HUDEP-2 (cell line): ENCODE measurements at regions not wholly inside any gene's neighbourhood (a gene's known extent, or its start where the extent isn't known, plus 50 kb on each side); places are given as distances from the start of the nearest gene placed in this dataset.
A peak's percentile ranks its signal among the peaks of the same experiment; 100 is the strongest.

ENCODE experiments used
- DNase-seq, 76 experiments: peaks; one replicate each; lab custom pipeline; 2025; ENCODE audit not compliant: unreplicated experiment in 76 of 76; lab: John Stamatoyannopoulos, UW

DNA sequence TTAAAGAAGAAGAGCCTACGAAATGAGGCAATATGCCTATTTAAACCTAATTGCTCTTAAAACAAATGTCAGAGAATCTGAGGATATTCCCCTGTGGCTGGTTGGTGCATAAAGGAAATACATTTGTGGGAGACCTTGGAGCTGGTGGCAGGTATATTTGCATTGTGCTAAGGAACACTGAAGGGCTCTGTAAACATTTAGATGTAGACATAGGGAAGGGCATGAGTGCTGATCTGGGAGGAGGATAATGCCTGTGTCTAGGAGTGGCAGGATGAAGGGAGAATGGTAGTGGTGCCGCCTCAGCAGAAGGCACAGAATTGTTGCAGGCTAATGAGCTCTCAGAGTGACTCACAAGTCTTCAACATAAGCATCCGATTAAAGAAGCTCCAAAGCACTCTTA is 85.8 kb downstream of the CD164 start:
- DNase-seq, result no peak

DNA sequence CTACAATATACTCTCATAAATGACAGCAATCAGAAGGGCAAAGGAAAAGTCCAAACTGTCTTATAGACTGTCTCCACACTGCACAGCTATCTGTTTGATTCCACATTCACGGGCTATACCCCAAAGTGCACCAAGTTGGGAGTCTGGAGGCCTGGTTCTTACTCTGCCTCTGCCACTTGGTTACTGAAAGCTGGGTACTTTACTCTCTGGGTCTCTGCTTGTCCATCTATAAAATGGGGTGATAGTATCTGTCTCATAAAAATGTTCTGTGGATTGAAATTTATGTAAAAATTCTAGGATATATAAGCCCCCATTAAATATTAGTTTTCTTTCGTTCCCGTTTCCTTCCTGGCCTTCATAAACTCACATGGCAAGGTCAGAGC is 86.5 kb downstream of the CD164 start:
- DNase-seq, result no peak

DNA sequence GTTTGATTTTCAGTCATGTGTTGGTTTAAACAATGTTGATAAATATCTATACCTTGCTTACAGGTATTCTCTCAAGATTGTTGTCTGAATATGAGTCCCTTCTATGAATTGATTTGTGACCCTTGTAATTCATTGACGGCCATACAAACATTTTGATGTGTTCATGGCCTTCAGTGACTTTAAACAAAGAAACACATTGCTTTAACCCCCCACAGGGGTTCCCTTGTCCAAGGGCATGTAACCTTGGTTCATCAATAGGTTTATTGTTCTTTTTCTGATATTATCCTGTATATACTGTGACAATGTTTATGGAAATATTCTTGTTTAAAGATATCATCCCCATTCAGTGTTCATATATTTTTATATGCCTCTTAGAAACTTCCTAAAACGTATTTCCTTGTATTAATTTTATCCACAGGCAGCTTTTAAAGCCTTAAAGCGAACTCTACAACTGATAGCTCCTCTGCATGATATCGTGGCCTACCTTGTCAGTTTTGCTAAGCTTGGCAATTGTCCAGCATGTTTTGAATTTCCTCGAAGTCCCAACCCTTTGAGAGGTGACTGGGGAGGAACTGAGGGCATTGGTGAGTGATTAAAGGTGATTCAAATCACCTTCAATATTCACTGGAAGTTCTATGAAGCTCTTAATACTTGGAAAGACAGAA is 87.0 kb downstream of the CD164 start:
- peak in 15 of 76 experiments; percentile 14 to 40 (median 27) for DNase-seq

DNA sequence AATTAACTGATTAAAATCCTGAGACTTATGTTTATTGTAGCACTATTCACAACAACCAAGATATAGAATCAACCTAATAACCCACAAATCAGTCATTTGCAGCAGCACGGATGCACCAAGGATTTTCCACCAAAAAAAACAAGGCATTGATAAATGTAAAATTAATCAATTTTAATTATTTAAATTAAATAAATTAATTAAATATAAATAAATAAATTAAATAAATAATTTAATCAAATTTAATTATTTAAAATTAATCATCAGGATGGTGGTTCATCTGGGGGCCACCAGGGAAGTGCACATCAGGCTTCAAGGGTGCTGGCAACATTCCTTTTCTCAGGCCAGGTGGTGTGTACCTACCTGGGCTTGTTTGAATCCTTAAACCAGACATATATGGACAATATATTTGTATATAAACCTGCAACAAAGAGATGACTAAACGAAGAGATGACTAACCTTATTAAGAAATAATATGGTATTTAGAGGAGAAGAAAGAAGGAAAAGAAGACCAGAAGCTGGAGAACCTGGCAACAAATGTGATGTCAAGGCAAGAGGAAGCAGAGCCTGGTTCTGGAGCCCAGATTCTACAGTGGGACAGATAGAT is 89.2 kb downstream of the CD164 start:
- DNase-seq, result no peak

DNA sequence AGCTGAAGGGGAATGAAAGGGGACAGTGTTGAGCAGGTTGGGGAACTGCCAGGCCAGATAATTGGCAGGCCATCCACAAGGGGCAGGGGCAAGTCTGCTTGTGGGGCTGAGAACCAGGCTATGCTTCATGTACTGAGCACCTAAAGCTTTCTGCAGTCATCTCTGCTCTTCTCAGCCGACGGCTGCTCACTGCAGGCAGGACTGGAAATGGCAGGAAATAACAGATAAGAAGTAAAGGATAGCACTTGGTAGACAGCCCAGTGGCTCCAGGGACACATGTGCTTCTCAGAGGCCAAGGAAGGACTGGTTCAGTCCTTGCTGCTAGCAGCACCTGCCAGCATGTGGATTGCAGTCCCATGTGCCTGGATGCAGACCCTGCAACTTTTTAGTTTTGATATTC is 89.8 kb downstream of the CD164 start:
- DNase-seq, result peak in 11 of 76 experiments; percentile 7 to 53 (median 26)

DNA sequence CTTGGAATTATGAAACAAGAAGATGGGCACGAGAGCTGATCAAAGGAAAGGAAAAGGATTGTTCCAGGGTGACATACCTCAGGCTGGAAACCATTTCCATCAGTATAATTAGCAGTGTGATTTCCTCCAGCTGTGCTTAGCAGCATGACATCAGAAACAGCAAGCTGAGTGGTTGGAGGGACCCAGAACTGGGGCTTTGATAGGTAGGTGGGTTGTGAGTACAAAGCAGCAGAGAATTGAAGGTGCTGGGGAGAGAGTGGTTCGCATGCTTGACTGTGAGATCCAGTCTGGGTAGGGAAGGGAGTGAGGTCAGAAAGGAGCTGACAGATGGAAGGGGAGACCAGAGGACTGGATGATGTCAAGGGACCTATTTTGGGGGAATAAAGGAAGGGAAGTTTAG is 90.4 kb downstream of the CD164 start:
- DNase-seq, result no peak

DNA sequence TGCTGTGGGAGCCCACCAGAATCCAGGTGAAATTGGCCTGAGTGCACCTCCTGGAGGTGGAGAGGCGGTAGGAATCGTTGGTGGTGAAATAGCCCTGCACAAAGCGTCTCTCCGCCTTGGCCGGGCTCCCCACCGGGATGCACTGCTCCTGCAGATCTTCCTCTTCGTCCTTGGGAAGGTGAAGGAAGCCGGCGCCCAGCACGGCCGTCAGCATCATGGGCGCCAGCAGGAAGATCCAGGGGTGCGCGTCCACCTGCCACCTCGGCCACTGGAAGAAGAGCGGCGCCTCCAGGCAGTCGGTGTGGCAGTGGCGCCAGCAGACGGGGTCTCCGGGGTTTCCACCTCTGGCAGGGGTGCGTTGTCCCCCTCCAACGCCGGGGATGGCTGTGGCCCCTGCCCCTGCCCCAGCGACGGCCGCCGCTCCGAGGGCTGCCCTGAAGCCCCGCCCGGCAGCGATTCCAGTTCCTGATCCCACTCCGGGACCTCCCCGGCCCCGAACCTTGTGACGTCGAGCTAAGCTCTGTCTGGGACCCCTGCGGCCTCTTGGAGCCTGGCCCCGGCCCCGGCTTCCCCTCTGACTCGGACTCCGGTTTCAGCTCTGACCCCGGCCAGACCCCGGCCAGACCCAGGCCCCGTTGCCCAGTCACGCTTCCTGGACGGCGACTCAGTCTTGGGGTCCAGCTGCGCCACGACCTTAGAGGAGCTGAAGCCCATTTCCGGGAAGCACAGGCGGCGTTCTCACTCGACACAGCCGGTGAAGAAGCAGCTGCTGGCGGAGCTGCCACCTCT is 91.9 kb downstream of the CD164 start:
- DNase-seq, result no peak

DNA sequence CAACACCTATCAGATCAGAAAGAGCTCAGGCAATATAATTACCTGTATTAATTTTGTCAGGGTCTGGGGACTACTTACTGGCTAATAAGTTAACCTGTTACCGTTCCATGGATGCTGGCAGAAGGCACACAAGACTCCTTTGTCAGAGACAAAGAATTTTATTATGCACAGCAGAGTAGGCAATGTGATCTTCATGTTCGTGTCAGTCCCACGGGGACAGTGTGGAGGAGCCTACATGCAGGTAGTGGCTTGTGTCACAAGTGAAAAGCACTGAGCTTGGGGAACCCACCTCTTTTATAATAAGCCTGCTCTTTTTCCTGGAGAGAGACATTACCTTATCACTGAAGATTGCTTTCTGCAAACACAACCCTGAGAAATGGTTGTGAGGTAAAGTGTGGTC is 96.9 kb downstream of the CD164 start:
- DNase-seq, result no peak

DNA sequence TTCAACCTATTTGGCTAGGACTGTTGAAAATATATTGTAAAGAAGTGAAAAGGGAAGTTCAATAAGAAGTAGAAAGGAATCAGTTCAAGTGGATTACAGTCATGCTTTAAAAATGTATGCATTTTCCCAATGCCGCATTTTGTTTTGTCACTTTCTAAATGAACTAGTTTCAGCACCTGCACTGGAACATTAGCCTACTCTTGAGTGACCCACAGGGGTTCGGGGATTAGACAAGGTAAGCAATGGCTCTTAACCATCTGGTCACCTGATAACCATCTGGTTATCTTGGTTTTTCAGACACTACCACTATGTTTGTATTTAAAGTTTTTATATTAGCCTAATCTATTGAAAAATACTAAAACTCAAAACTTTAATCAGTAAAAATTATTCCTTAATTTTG is 97.6 kb downstream of the CD164 start:
- peak in 1 of 76 experiments; percentile 25 for DNase-seq

DNA sequence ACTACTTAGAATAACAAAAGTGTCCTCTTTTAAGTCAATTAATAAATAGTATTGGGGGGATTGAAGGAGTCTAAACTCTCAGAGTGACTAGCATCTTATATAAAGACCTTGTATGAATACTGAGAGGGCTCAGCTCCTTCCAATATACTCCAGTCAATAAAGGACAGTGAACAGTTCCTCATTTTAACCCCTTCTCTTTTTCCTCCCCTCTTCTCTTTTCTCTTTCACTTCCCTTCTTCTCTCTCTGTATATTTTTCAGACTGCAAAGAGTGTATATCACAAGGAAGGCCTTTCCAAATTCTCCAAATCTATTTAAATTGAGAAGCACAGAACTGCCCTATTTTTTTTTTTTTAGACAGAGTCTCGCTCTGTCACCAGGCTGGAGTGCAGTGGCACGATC is 99.5 kb downstream of the CD164 start:
- DNase-seq, result no peak

DNA sequence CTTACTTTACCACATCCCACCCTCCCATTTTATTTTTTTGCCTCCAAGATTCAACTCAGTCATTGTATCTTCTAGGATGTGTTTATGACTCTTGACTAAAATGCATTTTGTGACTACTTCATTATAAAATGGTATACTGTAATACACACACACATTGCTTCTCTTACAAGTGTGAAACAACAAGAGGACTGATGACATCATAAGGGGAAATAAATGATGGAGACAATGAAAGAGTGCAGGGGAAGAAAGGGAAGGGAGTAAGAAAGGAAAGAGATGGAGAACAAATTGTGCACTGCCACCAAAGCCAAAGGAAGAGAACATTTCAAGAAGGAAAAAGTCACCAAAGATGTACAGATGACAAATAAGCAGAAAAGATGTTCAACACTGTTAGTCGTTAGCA is 102.6 kb downstream of the CD164 start:
- no peak for DNase-seq

DNA sequence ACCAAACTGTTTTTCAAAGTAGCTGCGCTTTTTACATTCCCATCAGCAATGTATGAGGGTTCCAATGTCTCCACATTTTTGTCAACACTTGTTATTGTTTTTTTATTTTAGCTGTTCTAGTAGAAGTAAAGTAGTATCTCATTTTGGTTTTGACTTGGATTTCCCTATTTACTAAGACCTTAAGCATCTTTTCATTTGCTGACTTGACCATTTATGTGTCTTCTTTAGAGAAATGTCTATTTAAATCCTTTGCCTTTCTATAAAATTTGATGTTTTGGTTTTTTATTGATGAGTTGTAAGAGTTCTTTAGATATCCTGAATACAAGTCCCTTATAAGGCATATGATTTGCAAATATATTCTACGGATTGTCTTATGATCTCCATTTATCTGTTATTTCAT is 110.6 kb downstream of the CD164 start:
- no peak for DNase-seq

DNA sequence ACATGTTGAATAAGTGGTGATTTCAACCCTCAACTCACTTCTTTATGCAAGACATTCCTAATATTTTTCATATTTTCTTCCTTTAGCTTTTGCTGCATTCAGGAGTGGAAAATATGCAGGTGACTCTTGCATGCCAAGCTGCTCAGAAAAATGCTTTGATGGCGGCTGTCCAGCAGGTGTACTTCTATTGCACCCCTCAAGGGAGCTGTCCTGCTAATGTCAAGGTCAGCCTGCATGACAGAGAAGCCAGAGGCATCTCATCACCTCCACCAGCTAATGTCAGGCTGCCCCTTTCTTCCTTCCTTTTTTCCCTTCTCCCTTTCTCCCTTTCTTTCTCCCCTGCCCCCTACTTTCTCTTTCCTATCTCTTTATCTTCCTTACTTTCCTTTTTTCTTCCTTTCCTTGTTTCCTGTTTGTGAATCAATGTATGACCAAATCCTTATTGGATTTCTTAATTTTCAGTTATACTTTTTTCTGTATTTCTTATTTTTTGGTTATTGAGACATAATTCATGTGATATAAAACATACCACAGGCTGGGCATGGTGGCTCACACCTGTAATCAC is 112.2 kb downstream of the CD164 start:
- no peak for DNase-seq

DNA sequence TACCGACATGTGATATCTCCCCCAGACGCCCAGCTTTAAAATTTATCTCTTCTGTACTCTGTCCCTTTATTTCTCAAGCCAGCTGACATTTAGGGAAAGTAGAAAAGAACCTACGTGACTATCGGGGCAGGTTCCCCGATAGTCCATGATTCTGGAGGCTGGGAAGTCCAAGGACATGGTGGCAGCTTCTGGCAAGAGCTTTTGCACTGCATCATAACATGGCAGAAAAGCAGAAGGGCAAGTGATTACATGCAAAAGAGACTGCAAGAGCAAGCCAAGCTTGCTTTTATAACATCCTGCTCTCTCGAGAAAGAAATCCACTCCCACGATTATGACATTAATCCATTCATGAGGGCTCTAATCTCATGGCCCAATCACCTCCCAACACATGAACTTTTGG is 113.2 kb downstream of the CD164 start:
- no peak for DNase-seq

DNA sequence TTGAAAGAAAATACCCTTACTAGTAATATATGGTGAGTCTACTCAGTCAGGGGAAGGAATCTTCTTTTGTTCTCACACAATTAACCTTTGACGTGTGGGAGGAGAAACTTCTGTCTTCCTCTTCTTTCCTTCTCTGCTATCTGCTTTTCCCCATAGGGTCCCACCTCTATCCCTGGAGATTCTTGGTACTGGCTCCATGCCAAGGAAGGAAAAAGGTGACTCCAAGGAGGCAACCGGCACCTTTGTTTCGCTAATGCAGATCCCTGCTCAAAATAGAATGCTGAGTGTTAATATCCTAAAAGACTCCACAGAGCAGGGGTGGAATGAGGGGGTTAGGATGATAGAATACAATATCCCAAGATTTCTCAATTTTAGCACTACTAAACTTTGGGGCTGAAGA is 116.7 kb downstream of the CD164 start:
- no peak for DNase-seq

DNA sequence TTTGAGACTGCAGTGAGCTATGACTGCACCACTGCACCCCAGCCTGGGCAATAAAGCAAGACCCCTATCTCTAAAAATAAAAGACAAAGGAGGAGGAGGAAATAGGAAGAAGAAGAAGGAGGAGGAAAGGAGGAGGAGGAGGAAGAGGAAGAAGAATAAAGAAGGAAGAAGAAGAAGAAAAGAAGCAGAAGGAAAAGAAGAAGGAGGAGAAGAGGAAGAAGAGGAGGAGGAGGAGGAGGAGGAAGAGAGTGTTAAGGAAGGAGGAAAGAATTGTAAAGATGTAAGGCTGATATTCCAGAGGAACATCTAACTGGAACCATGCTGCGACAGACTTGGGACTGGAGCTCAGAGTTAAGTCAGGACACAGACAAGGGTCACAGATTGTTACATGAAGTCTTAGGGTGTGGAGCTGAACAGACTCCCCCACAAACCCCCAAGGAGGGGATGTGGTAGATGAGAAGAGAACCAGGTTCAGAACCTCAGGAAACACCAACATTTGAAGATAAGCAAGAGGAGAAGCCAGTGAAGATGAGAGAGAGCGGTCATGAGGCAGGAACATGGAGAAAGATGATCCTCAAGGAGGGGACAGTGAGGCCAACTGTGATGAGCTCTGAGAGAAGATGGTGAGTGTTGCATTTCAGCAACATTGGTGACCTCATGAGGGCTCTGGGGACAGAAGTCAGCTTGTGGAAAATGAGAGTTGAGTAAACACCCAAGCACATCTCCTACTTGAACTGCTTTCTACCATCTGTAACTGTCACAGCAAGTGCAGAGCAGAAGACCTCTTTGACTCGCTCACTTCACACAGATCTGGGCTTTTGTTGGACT is 118.2 kb downstream of the CD164 start:
- no peak for DNase-seq

DNA sequence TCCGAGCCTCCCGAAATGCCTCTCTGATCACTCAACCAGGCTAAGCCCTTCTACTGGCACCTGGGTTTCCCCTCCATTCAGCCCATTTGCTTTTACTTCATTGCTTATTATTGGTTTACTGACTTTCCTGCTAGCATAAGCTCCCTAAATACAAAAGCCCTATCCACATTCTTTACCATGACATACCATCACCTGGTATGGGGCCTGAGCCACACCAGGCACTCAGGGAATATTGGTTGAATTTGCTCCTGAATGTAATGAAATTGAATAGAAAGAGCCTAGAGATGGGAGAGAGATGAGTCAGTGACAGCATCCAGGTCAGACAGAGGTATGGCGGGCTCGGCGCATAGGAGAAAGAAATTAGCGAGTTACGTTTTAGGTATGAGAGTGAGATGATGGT is 120.0 kb downstream of the CD164 start:
- no peak for DNase-seq

DNA sequence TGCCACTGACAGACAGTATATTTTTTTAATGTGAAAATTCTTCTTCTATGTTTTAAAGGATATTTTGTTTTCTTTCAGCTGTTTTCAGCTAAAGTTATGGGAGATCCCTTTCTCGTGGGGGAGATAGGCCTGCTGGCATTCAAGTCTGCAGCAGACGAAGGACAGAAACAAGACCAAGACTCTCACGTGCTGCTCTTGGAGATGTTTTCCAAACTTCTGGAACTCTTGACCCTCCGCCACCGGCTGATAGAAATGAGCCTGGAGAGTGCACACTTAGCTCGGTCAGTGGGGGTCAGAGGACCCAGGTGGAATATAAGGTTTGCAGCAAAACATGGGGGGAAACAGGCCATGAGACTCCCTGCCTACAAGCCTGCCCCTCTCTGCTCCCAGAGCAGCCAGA is 120.5 kb downstream of the CD164 start:
- no peak for DNase-seq

DNA sequence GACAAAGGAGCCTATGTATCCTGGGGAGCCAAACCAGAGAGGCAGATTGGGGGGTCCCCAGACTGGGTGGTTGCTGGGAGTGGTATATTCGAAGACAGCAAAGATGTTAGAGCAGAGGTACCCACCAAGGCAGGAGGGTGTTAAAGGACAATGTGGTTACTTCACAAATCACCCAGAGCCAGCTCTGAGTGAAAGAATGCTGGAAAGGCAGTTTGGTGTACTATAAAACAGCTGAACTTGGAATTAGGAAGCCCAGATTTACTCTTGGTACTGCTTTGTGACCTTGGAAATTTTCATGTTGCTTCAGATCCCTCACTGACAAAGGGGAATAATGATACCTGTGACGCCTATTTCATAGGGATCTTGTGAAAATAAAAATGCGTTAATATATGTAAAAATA is 121.6 kb downstream of the CD164 start:
- DNase-seq, result no peak

DNA sequence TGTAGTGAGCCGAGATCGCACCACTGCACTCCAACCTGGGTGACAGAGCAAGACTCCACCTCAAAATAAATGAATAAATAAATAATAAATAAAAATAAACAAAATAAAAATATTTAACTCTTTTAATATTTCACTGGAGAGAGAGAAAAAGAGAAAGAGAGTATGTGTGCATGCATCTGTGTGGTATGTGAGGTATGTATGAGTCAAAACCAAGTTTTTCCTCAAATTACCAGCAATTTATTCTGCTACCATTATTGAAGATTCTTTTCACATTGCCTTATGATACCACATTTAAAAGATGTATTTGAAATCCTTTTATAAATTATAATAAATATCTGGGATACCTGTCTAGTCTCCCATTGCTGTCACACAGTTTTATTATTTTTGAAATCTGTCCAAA is 122.1 kb downstream of the CD164 start:
- no peak for DNase-seq

DNA sequence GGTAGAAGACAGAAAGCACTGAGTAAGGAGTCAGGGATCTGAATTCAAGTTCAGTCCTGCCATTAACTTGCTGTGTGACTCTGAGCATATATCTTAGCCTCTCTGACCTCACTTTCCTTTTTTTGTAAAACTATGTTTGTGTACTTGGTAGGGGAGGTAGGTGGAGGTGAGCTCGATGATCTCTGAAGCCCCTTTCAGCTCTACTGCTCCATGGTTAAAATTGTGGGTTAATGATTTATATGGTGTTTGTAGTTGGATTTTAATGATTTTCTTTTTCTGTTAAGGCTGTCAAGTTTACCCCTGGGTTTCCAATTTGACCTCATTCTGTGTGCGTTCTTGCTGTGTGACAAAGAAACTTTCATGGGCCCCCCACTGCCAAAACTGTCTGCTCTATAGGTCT is 124.1 kb downstream of the CD164 start:
- no peak for DNase-seq
